ENCODE measurements at regions not wholly inside any gene's neighbourhood (a gene's known extent, or its start where the extent isn't known, plus 50 kb on each side); places are given as distances from the start of the nearest gene placed in this dataset.

DNA sequence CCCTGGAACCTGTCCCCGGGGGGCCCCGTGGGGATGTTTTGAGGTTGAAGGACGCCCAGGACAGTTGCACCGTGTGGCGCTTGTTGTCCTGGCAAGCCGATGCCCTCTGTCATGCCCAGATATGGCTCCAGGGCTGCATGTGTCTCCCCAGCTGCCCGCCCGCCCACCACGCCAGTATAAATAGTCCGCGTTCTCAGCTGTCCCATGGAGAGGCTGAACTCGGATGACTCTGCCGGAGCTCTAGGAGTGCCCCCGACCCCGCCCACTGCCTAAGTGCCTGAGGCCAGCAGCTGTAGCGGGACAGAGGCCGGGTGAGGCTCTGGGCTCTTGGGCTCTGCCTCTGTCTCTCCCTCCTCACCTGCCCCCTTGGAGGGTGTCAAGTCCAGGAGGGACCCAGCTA is 83.0 kb upstream of the GATA5 start:
- TF ChIP-seq PRDM1 (tag by site-specific recombination; IDR thresholded peaks at IDR 0.05): no peak
- no peak for TF ChIP-seq ZNF624 (tag by site-specific recombination; IDR thresholded peaks at IDR 0.05)
- TF ChIP-seq, protein P1, sequence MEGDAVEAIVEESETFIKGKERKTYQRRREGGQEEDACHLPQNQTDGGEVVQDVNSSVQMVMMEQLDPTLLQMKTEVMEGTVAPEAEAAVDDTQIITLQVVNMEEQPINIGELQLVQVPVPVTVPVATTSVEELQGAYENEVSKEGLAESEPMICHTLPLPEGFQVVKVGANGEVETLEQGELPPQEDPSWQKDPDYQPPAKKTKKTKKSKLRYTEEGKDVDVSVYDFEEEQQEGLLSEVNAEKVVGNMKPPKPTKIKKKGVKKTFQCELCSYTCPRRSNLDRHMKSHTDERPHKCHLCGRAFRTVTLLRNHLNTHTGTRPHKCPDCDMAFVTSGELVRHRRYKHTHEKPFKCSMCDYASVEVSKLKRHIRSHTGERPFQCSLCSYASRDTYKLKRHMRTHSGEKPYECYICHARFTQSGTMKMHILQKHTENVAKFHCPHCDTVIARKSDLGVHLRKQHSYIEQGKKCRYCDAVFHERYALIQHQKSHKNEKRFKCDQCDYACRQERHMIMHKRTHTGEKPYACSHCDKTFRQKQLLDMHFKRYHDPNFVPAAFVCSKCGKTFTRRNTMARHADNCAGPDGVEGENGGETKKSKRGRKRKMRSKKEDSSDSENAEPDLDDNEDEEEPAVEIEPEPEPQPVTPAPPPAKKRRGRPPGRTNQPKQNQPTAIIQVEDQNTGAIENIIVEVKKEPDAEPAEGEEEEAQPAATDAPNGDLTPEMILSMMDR (tag by site-specific recombination; IDR thresholded peaks at IDR 0.05): no peak
- no peak for TF ChIP-seq BCL11A (tag by site-specific recombination; IDR thresholded peaks at IDR 0.05; ENCODE audit: low read depth)
- no peak for TF ChIP-seq ZNF138 (tag by site-specific recombination; IDR thresholded peaks at IDR 0.05; ENCODE audit: borderline replicate concordance)

All from HEK293 (cell line).